ENCODE measurements at regions not wholly inside any gene's neighbourhood (a gene's known extent, or its start where the extent isn't known, plus 50 kb on each side); places are given as distances from the start of the nearest gene placed in this dataset.

DNA sequence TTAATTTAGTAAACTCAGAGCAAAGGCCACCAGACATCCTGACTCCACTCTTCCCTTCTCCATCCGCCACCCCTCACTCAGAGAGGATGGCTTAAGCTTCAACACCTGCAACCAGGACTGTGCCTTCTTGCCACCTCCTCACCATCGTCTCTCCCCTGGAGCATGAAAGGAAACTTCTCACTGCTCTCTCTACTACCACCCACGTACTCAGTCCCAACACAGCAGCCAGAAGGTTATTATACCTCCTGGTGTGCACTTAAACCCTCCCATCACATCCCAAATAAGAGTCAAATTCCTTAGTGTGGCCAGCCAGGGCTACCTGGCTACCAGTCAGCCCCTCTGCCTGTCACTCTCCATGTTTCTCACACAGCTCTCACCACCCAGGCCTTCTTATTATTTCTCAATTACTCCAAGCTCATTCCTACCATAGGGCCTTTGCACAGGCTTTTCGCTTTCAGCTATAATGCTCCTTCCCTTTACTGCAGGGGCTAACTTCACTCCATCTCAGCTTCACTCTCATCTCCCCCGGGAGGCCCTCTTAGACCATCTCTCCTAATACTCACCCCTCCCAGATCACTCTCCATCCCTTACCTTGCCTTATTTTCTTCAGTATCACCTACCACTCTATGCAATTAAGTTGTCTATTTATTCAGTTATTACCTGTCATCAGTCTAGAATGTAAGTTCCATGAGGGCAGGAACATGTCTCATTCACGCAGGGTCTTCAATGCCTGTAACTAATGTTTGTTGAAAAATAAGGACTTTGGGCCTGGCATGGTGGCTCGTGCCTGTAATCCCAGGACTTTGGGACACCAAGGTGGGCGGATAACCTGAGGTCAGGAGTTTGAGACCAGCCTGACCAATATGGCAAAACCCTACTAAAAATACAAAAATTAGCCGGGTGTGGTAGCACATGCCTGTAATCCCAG is 137.5 kb downstream of the TOMM20 start:
- no peak overlapping the region for H3K4me3 ChIP-seq (ENCODE audit: low read depth, low read length)
- in situ Hi-C loops (cut with HindIII; ENCODE audit: low sequenced_read_pairs) = no loop called here
- DNase-seq (ENCODE audit: low read depth) = no peak
- TF ChIP-seq, protein P1, sequence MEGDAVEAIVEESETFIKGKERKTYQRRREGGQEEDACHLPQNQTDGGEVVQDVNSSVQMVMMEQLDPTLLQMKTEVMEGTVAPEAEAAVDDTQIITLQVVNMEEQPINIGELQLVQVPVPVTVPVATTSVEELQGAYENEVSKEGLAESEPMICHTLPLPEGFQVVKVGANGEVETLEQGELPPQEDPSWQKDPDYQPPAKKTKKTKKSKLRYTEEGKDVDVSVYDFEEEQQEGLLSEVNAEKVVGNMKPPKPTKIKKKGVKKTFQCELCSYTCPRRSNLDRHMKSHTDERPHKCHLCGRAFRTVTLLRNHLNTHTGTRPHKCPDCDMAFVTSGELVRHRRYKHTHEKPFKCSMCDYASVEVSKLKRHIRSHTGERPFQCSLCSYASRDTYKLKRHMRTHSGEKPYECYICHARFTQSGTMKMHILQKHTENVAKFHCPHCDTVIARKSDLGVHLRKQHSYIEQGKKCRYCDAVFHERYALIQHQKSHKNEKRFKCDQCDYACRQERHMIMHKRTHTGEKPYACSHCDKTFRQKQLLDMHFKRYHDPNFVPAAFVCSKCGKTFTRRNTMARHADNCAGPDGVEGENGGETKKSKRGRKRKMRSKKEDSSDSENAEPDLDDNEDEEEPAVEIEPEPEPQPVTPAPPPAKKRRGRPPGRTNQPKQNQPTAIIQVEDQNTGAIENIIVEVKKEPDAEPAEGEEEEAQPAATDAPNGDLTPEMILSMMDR (IDR thresholded peaks at IDR 0.05; ENCODE audit: low read depth, low read length, missing control alignments) = no peak

DNA sequence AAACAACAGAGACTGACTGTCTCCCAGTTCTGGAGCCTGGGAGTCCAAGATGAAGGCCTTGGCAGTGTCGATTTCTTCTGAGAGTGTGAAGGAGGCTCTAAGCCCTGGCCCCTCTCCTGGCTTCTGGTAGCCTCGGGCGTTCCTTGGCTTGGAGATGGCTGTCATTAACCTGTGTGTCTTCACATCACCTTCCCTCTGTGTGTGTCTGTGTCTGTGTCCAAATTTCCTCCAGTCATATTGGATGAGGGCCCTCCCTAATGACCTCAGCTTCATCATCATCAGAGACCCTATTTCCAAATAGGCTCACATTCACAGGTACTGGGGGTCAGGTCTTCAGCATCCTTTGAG is 138.3 kb downstream of the TOMM20 start:
- in situ Hi-C loops (cut with HindIII; ENCODE audit: low sequenced_read_pairs) = no loop called here
- TF ChIP-seq, protein P1 (IDR thresholded peaks at IDR 0.05; ENCODE audit: low read depth, low read length, missing control alignments) = no peak
- DNase-seq (ENCODE audit: low read depth) = no peak
- H3K4me3 ChIP-seq (ENCODE audit: low read depth, low read length) = no peak overlapping the region

DNA sequence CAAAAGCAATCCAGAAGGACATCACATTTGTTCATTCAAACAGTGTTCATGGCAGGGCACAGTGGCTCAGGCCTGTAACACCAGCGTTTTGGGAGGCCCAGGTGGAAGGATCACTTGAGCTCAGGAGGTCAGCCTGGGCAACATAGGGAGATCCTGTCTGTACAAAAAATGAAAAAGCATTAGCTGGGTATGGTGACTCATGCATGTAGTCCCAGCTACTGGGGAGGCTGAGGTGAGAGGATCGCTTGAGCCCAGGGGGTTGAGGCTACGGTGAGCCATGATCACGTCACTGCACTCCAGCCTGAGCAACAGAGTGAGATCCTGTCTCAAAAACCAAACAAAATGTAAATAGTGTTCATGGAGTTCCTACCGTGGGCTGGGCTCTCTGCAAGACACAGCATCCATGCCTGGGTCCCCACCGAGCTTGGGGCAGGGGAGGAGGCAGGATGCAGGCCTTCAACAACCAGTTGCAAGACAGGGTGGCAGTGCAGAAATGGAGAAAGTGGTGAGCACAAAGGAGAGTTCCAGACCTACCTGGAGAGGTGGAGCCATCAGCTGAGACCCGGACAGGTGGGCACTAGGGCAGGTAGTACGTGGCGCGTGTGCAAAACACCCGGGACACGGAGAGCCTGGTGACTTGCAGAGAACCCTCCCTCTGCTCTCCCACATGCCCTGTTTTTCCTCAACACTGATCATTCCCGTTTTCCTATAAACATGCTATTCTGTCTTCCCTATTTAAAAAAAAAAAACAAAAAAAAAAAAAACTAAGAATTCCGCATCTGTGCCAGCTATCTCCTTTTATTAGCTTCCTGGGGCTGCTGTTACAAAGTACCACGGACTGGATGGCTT is 138.9 kb downstream of the TOMM20 start:
- TF ChIP-seq, protein P1 (IDR thresholded peaks at IDR 0.05; ENCODE audit: low read depth, low read length, missing control alignments) = no peak
- in situ Hi-C loops (cut with HindIII; ENCODE audit: low sequenced_read_pairs) = no loop called here
- no peak overlapping the region for H3K4me3 ChIP-seq (ENCODE audit: low read depth, low read length)
- no peak for DNase-seq (ENCODE audit: low read depth)

DNA sequence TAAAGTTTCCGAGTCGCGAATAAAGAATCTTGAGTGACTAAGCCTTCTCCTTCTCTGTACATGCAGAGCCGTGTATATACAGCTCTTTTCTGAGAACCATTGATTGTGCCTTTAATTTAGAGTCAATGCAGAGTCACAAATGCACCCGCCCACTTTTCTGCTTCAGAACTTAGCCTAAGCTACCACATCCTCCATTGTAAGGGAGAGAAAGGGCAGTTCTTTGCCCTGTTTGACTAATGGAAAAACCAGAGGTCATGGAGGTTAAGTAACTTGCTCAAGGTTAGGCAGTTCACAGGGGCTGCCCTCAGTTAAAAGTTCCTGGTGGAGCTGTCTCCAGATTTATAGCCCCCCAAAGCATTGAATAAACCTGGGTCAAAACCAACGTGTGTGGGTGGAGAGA is 139.6 kb downstream of the TOMM20 start:
- in situ Hi-C loops (cut with HindIII; ENCODE audit: low sequenced_read_pairs) = no loop called here
- TF ChIP-seq, protein P1 (IDR thresholded peaks at IDR 0.05; ENCODE audit: low read depth, low read length, missing control alignments) = no peak
- no peak for DNase-seq (ENCODE audit: low read depth)
- no peak overlapping the region for H3K4me3 ChIP-seq (ENCODE audit: low read depth, low read length)

DNA sequence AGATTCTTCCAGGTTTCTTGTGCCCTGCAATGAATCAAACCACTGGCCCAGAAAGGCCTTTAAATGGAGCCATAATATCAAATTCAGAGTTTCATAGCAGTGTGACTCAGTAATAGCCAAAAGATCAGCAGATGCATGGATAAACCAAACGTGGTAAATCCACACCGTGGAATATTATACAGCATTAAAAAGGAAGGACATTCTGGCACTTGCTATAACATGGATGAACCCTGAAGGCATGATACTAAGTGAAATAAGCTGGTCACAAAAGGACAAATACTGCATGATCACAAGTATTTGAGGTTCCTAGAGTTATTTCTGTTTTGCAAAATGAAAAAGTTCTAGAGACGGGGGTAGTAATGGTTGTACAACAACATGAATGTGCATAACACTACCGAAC is 140.1 kb downstream of the TOMM20 start:
- no peak overlapping the region for H3K4me3 ChIP-seq (ENCODE audit: low read depth, low read length)
- in situ Hi-C loops (cut with HindIII; ENCODE audit: low sequenced_read_pairs) = no loop called here
- TF ChIP-seq, protein P1 (IDR thresholded peaks at IDR 0.05; ENCODE audit: low read depth, low read length, missing control alignments) = no peak
- DNase-seq (ENCODE audit: low read depth) = no peak

DNA sequence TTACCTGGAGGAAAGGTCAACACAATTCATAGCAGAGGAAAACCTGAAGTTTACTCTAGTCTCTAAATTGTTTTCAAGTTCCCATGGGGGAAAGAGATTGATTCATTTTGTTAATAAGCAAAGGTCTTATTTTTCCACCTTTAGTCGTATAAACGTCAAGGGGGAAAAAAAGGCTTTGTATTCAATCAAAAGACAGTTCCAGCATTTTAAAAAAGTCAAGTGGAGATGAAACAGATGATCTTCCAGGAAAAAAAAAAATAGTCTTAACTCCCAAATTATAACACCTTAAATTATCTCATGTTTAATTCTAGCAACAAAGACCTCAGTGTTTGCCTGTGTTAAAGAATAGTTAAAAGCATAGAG is 140.5 kb downstream of the TOMM20 start:
- TF ChIP-seq, protein P1 (IDR thresholded peaks at IDR 0.05; ENCODE audit: low read depth, low read length, missing control alignments) = no peak
- in situ Hi-C loops (cut with HindIII; ENCODE audit: low sequenced_read_pairs) = no loop called here
- no peak for DNase-seq (ENCODE audit: low read depth)
- H3K4me3 ChIP-seq (ENCODE audit: low read depth, low read length) = no peak overlapping the region

Data from astrocyte of the cerebellum (primary cell).